HL-60 (cell line): ENCODE measurements at regions not wholly inside any gene's neighbourhood (a gene's known extent, or its start where the extent isn't known, plus 50 kb on each side); places are given as distances from the start of the nearest gene placed in this dataset.

ENCODE experiments used
- POLR2AphosphoS5 ChIP-seq: IDR thresholded peaks from 2 replicates; pipeline ENCODE4 v1.6.1; 2012; ENCODE audit warnings: low read depth
- REST ChIP-seq: IDR thresholded peaks from 2 replicates; pipeline ENCODE4 v1.6.1; 2012; ENCODE audit warnings: low read depth; ENCODE audit not compliant: insufficient replicate concordance
- SPI1 ChIP-seq: IDR thresholded peaks from 2 replicates; pipeline ENCODE4 v1.6.1; 2012; ENCODE audit warnings: low read depth, mild to moderate bottlenecking, borderline replicate concordance
- TF ChIP-seq, protein P1 (sequence below): IDR thresholded peaks from one replicate; pipeline ENCODE4 v1.5.1; 2011; ENCODE audit warnings: low read length, control low read depth, inconsistent platforms; ENCODE audit not compliant: insufficient read depth

DNA sequence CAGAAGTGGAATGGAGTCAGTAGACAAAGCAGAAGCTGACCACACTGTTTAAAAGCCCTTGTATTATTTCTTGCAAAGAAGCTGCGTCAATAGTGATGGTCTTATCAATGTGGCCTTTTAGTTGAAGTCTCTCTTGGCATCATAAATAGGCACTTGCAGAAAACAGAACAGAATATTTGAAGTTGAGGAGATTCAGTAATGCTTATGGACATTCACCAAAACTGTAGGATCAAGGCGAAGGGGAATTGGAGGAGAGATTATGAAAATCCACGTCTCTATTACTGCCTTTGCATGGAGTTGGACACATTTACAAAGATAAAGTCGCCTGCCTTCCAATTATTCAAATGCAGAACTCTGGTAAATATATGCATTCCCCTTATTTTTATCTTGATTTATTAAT is 1482.8 kb downstream of the EFNB2 start:
- TF ChIP-seq, protein P1, sequence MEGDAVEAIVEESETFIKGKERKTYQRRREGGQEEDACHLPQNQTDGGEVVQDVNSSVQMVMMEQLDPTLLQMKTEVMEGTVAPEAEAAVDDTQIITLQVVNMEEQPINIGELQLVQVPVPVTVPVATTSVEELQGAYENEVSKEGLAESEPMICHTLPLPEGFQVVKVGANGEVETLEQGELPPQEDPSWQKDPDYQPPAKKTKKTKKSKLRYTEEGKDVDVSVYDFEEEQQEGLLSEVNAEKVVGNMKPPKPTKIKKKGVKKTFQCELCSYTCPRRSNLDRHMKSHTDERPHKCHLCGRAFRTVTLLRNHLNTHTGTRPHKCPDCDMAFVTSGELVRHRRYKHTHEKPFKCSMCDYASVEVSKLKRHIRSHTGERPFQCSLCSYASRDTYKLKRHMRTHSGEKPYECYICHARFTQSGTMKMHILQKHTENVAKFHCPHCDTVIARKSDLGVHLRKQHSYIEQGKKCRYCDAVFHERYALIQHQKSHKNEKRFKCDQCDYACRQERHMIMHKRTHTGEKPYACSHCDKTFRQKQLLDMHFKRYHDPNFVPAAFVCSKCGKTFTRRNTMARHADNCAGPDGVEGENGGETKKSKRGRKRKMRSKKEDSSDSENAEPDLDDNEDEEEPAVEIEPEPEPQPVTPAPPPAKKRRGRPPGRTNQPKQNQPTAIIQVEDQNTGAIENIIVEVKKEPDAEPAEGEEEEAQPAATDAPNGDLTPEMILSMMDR, result no peak
- TF ChIP-seq SPI1 (no peak), REST (no peak), POLR2AphosphoS5 (no peak)
